ENCODE measurements at regions not wholly inside any gene's neighbourhood (a gene's known extent, or its start where the extent isn't known, plus 50 kb on each side); places are given as distances from the start of the nearest gene placed in this dataset.

DNA sequence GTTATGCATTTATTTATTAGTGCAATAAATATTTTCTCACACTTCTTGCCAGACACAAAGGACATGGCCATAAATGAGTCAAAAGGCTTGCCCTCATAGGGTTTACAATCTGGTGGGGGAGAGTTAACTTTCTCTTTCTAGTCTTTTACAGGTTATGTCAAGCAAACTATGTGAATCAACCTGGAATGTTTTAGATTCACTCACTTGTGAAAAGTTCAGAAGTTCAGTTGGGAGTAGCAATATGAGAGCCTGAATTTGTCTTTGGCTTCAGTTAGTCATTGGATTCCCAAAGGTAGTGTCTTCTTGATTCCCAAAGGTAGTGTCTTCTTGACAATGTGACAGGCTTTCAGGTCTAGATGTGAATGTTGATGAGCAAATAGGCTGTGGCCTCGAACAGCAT lies 264.8 kb downstream of the SOX2 start:
- Histone ChIP-seq H3K27ac (ENCODE audit: low read depth in 1 of 2, low read length in 1 of 2) (no peak overlapping the region), H3K36me3 (ENCODE audit: control insufficient read depth in 4 of 4, insufficient read depth in 4 of 4, low read length in 4 of 4) (no peaks in the 10 kb centered on the region), H3K9ac (ENCODE audit: insufficient read depth in 1 of 2, low read length in 2 of 2) (no peak overlapping the region), H3K4me3 (no peak overlapping the region), H3K9me3 (ENCODE audit: control insufficient read depth in 4 of 4, insufficient read depth in 3 of 4, low read length in 3 of 4) (no peaks in the 10 kb centered on the region), H3K4me1 (ENCODE audit: control insufficient read depth in 5 of 5, insufficient read depth in 5 of 5, low read length in 5 of 5) (no peaks in the 10 kb centered on the region), H3K27me3 (ENCODE audit: control insufficient read depth in 3 of 3, insufficient read depth in 3 of 3, low read length in 2 of 3) (no peaks in the 10 kb centered on the region)
- WGBS, 2 donors = 58 to 73% methylated on average over 1 of the region's 1 CpG
- ATAC-seq (ENCODE audit: insufficient read depth, low FRiP score) = no peak
- TF ChIP-seq, protein P1, sequence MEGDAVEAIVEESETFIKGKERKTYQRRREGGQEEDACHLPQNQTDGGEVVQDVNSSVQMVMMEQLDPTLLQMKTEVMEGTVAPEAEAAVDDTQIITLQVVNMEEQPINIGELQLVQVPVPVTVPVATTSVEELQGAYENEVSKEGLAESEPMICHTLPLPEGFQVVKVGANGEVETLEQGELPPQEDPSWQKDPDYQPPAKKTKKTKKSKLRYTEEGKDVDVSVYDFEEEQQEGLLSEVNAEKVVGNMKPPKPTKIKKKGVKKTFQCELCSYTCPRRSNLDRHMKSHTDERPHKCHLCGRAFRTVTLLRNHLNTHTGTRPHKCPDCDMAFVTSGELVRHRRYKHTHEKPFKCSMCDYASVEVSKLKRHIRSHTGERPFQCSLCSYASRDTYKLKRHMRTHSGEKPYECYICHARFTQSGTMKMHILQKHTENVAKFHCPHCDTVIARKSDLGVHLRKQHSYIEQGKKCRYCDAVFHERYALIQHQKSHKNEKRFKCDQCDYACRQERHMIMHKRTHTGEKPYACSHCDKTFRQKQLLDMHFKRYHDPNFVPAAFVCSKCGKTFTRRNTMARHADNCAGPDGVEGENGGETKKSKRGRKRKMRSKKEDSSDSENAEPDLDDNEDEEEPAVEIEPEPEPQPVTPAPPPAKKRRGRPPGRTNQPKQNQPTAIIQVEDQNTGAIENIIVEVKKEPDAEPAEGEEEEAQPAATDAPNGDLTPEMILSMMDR (IDR thresholded peaks at IDR 0.05; ENCODE audit: control extremely low read depth, extremely low read depth) = no peak
- no peak for DNase-seq

DNA sequence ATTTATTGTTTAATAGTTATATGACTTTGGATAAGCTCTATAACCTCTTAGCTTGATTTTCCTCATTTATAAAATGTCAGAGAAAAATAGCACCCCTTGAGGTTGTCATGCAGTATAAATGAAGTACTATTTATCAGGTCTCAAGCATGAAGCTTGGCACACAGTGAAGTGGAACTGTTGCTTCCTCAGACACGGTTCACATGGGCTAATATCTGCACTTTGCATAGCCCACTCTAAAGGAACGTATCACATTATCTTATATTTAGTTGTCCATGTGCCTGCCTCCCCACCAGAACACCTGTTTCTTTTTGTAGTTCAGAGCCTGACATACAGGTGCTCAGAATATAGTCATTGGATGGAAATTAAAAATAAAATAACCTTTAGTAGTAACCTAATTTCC lies 273.7 kb downstream of the SOX2 start:
- TF ChIP-seq, protein P1 (IDR thresholded peaks at IDR 0.05; ENCODE audit: control extremely low read depth, extremely low read depth) = no peak
- H3K4me1 ChIP-seq (ENCODE audit: control insufficient read depth in 5 of 5, insufficient read depth in 5 of 5, low read length in 5 of 5) = no peaks in the 10 kb centered on the region
- WGBS, 2 donors = 75 to 87% methylated on average over 2 of the region's 2 CpGs
- no peak overlapping the region for H3K27ac ChIP-seq (ENCODE audit: low read depth in 1 of 2, low read length in 1 of 2)
- DNase-seq (no peak), ATAC-seq (ENCODE audit: insufficient read depth, low FRiP score) (no peak)
- no peaks in the 10 kb centered on the region for H3K36me3 ChIP-seq (ENCODE audit: control insufficient read depth in 4 of 4, insufficient read depth in 4 of 4, low read length in 4 of 4)
- H3K4me3 ChIP-seq = no peak overlapping the region
- no peaks in the 10 kb centered on the region for H3K27me3 ChIP-seq (ENCODE audit: control insufficient read depth in 3 of 3, insufficient read depth in 3 of 3, low read length in 2 of 3)
- H3K9me3 ChIP-seq (ENCODE audit: control insufficient read depth in 4 of 4, insufficient read depth in 3 of 4, low read length in 3 of 4) = peaks cover 0 to 2% (median 1%) of the 10 kb centered on the region in 4 donors
- no peak overlapping the region for H3K9ac ChIP-seq (ENCODE audit: insufficient read depth in 1 of 2, low read length in 2 of 2)

DNA sequence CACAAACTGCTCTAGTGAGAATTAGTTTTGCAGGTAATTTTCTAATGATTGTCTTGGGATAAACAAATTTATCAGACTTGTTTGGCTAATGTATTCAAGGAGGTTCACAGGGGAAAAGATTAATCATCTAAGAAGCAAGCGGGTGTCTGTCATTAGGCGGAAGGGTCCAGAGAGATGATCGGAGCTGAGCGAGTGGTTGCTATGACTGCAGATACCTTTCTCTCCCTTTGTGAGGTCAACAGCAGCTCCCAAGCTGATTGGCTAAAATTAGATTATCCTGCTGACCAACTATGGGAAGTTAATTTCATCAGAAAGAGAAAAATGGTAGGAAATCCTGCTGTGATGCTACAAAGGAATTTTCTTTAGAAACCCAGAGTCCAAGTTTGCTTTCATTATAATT lies 276.0 kb downstream of the SOX2 start:
- H3K27me3 ChIP-seq (ENCODE audit: control insufficient read depth in 3 of 3, insufficient read depth in 3 of 3, low read length in 2 of 3) = no peaks in the 10 kb centered on the region
- peaks cover 0 to 2% (median 0%) of the 10 kb centered on the region in 4 donors for H3K9me3 ChIP-seq (ENCODE audit: control insufficient read depth in 4 of 4, insufficient read depth in 3 of 4, low read length in 3 of 4)
- H3K9ac ChIP-seq (ENCODE audit: insufficient read depth in 1 of 2, low read length in 2 of 2) = no peak overlapping the region
- TF ChIP-seq, protein P1 (IDR thresholded peaks at IDR 0.05; ENCODE audit: control extremely low read depth, extremely low read depth) = no peak
- 82 to 92% methylated on average over 4 of the region's 4 CpGs for WGBS, 2 donors
- no peaks in the 10 kb centered on the region for H3K4me1 ChIP-seq (ENCODE audit: control insufficient read depth in 5 of 5, insufficient read depth in 5 of 5, low read length in 5 of 5)
- H3K27ac ChIP-seq (ENCODE audit: low read depth in 1 of 2, low read length in 1 of 2) = no peak overlapping the region
- ATAC-seq (ENCODE audit: insufficient read depth, low FRiP score) = no peak
- H3K4me3 ChIP-seq = no peak overlapping the region
- no peaks in the 10 kb centered on the region for H3K36me3 ChIP-seq (ENCODE audit: control insufficient read depth in 4 of 4, insufficient read depth in 4 of 4, low read length in 4 of 4)
- DNase-seq = no peak

DNA sequence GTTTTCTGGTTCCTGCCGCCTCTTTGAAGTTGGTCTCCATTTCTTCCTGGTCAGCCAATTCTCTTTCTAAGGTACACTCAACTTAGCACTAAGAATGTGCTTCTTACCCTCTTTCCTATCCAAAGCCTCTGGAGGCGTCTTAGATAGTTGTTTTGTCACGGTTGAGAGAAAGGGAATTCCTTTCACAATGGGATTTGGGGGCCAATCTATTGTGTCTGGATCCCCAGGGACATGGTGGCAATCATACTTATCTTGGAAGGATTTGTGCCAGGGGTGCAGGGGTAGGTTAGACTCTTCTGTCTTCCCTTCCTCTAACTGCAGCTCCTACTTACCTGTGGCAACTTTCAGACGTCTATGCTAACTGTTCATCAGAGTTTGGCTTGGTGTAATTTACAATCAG lies 287.1 kb downstream of the SOX2 start:
- ATAC-seq (ENCODE audit: insufficient read depth, low FRiP score) (no peak), DNase-seq (no peak)
- Histone ChIP-seq H3K36me3 (ENCODE audit: control insufficient read depth in 4 of 4, insufficient read depth in 4 of 4, low read length in 4 of 4) (no peaks in the 10 kb centered on the region), H3K4me3 (no peak overlapping the region), H3K27ac (ENCODE audit: low read depth in 1 of 2, low read length in 1 of 2) (no peak overlapping the region), H3K27me3 (ENCODE audit: control insufficient read depth in 3 of 3, insufficient read depth in 3 of 3, low read length in 2 of 3) (no peaks in the 10 kb centered on the region), H3K9me3 (ENCODE audit: control insufficient read depth in 4 of 4, insufficient read depth in 3 of 4, low read length in 3 of 4) (no peaks in the 10 kb centered on the region), H3K9ac (ENCODE audit: insufficient read depth in 1 of 2, low read length in 2 of 2) (no peak overlapping the region), H3K4me1 (ENCODE audit: control insufficient read depth in 5 of 5, insufficient read depth in 5 of 5, low read length in 5 of 5) (no peaks in the 10 kb centered on the region)
- TF ChIP-seq, protein P1 (IDR thresholded peaks at IDR 0.05; ENCODE audit: control extremely low read depth, extremely low read depth) = no peak
- 84 to 85% methylated on average over 4 of the region's 4 CpGs for WGBS, 2 donors
